ENCODE measurements at regions not wholly inside any gene's neighbourhood (a gene's known extent, or its start where the extent isn't known, plus 50 kb on each side); places are given as distances from the start of the nearest gene placed in this dataset.

GRCh38 chr11:69879729-69880005 lies 60.5 kb upstream of the FGF3 start:
- no peak overlapping the region for H3K4me3 ChIP-seq
- DNase-seq (ENCODE audit: low spot score): no peak
- H3K4me1 ChIP-seq (ENCODE audit: insufficient read depth): no peaks in the 10 kb centered on the region
- WGBS (ENCODE audit: low lambda C conversion rate, missing lambda C conversion rate): 64% methylated on average over 5 of the region's 5 CpGs
- TF ChIP-seq EZH2 (IDR thresholded peaks at IDR 0.05; ENCODE audit: borderline replicate concordance) (no peak), EZH2phosphoT487 (IDR thresholded peaks at IDR 0.05; ENCODE audit: low read depth, severe bottlenecking, unreplicated experiment) (no peak), CTCF (IDR thresholded peaks at IDR 0.05; ENCODE audit: poor library complexity) (no peak)
- no peaks in the 10 kb centered on the region for H3K9me3 ChIP-seq (ENCODE audit: low read depth)
- H4K20me1 ChIP-seq (ENCODE audit: insufficient read depth, poor library complexity, severe bottlenecking): no peaks in the 10 kb centered on the region
- H3K9me2 ChIP-seq (replicated peaks; ENCODE audit: insufficient read depth): no peaks in the 10 kb centered on the region
- no peak overlapping the region for H3K4me2 ChIP-seq
- no peaks in the 10 kb centered on the region for H3K27me3 ChIP-seq
- no peaks in the 10 kb centered on the region for H3K36me3 ChIP-seq (replicated peaks; ENCODE audit: insufficient read depth, low read depth)
- H3K79me2 ChIP-seq: no peaks in the 10 kb centered on the region
- H3K27ac ChIP-seq: no peak overlapping the region
- no peak overlapping the region for H2AFZ ChIP-seq

GRCh38 chr11:69880041-69880825 lies 61.0 kb upstream of the FGF3 start:
- no peaks in the 10 kb centered on the region for H3K9me3 ChIP-seq (ENCODE audit: low read depth)
- no peak overlapping the region for H3K27ac ChIP-seq
- H3K79me2 ChIP-seq: no peaks in the 10 kb centered on the region
- H3K27me3 ChIP-seq: no peaks in the 10 kb centered on the region
- H3K9me2 ChIP-seq (replicated peaks; ENCODE audit: insufficient read depth): no peaks in the 10 kb centered on the region
- WGBS (ENCODE audit: low lambda C conversion rate, missing lambda C conversion rate): 91% methylated on average over 14 of the region's 18 CpGs
- DNase-seq (ENCODE audit: low spot score): no peak
- H3K4me2 ChIP-seq: no peak overlapping the region
- TF ChIP-seq EZH2 (IDR thresholded peaks at IDR 0.05; ENCODE audit: borderline replicate concordance) (no peak), CTCF (IDR thresholded peaks at IDR 0.05; ENCODE audit: poor library complexity) (no peak), EZH2phosphoT487 (IDR thresholded peaks at IDR 0.05; ENCODE audit: low read depth, severe bottlenecking, unreplicated experiment) (no peak)
- no peaks in the 10 kb centered on the region for H4K20me1 ChIP-seq (ENCODE audit: insufficient read depth, poor library complexity, severe bottlenecking)
- H2AFZ ChIP-seq: no peak overlapping the region
- H3K4me1 ChIP-seq (ENCODE audit: insufficient read depth): no peaks in the 10 kb centered on the region
- H3K36me3 ChIP-seq (replicated peaks; ENCODE audit: insufficient read depth, low read depth): no peaks in the 10 kb centered on the region
- H3K4me3 ChIP-seq: no peak overlapping the region

- no peak for TF ChIP-seq CTCF (IDR thresholded peaks at IDR 0.05; ENCODE audit: poor library complexity)
- no peak for TF ChIP-seq EZH2phosphoT487 (IDR thresholded peaks at IDR 0.05; ENCODE audit: low read depth, severe bottlenecking, unreplicated experiment)
- no peak for TF ChIP-seq EZH2 (IDR thresholded peaks at IDR 0.05; ENCODE audit: borderline replicate concordance)
Observed at GRCh38 chr11:69880826-69881445, 61.7 kb upstream of the FGF3 start.

More at GRCh38 chr11:69880826-69881445, 61.7 kb upstream of the FGF3 start:
- Histone ChIP-seq H3K36me3 (replicated peaks; ENCODE audit: insufficient read depth, low read depth) (no peaks in the 10 kb centered on the region), H3K9me3 (ENCODE audit: low read depth) (no peaks in the 10 kb centered on the region), H2AFZ (no peak overlapping the region), H3K27me3 (no peaks in the 10 kb centered on the region), H3K4me2 (no peak overlapping the region), H3K79me2 (no peaks in the 10 kb centered on the region), H3K4me1 (ENCODE audit: insufficient read depth) (no peaks in the 10 kb centered on the region), H3K4me3 (no peak overlapping the region), H4K20me1 (ENCODE audit: insufficient read depth, poor library complexity, severe bottlenecking) (no peaks in the 10 kb centered on the region), H3K27ac (no peak overlapping the region), H3K9me2 (replicated peaks; ENCODE audit: insufficient read depth) (no peaks in the 10 kb centered on the region)
- WGBS (ENCODE audit: low lambda C conversion rate, missing lambda C conversion rate): 94% methylated on average over 10 of the region's 10 CpGs
- no peak for DNase-seq (ENCODE audit: low spot score)

Measured in hepatocyte (in vitro differentiated cells).